H1 (cell line): ENCODE measurements at regions not wholly inside any gene's neighbourhood (a gene's known extent, or its start where the extent isn't known, plus 50 kb on each side); places are given as distances from the start of the nearest gene placed in this dataset.

Experiments used
- CTCF ChIA-PET: fragments of 300-600 bp; sonication (Branson Sonifier 250); formaldehyde crosslinking; loops from one replicate; lab custom pipeline; 2021; ENCODE audit not compliant: partially characterized antibody; lab: Charles Lee
- POLR2A ChIA-PET: fragments of 300-600 bp; sonication (Branson Sonifier 250); formaldehyde crosslinking; loops from one replicate; lab custom pipeline; 2021; ENCODE audit warnings: inconsistent platforms; ENCODE audit not compliant: partially characterized antibody; lab: Charles Lee
- DNase-seq, 2 experiments: peaks; one replicate each; pipeline versions ENCODE4 v3.0.0 to v3.0.0-alpha.2; 2010 to 2022; ENCODE audit warnings: low spot score in 2 of 2, low read depth in 1 of 2, mixed read lengths in 1 of 2
- FAIRE-seq: peaks from 2 replicates; lab custom pipeline; 2011; peaks lifted over from hg19 to GRCh38; lab: Jason Lieb, UNC
- H2AFZ ChIP-seq: 2 replicates; pipeline ENCODE4 v1.8.1; 2012; ENCODE audit warnings: low read length, inconsistent platforms
- H2AK5ac ChIP-seq: 2 replicates; pipeline ENCODE4 v1.6.1; 2013; ENCODE audit warnings: low read depth, low read length
- H2BK120ac ChIP-seq: replicated peaks from 2 replicates; pipeline ENCODE3; 2013; ENCODE audit warnings: low read depth, low read length, inconsistent platforms
- H2BK12ac ChIP-seq: 2 replicates; pipeline ENCODE4 v1.6.1; 2013; ENCODE audit warnings: low read depth, low read length
- H2BK15ac ChIP-seq: 2 replicates; pipeline ENCODE4 v1.6.1; 2013; ENCODE audit warnings: low read length
- H2BK20ac ChIP-seq: 2 replicates; pipeline ENCODE4 v1.6.1; 2013; ENCODE audit warnings: low read length
- H2BK5ac ChIP-seq: 2 replicates; pipeline ENCODE4 v1.6.1; 2013; ENCODE audit warnings: low read depth, low read length
- H3K14ac ChIP-seq: 2 replicates; pipeline ENCODE4 v1.6.1; 2013; ENCODE audit warnings: inconsistent platforms; ENCODE audit not compliant: insufficient read length
- H3K18ac ChIP-seq: 2 replicates; pipeline ENCODE4 v1.6.1; 2013; ENCODE audit warnings: low read length; ENCODE audit errors: extremely low read depth
- H3K23ac ChIP-seq: 2 replicates; pipeline ENCODE4 v1.6.1; 2013; ENCODE audit warnings: inconsistent platforms; ENCODE audit not compliant: insufficient read length
- H3K23me2 ChIP-seq: 2 replicates; pipeline ENCODE4 v1.6.1; 2013; ENCODE audit warnings: low read depth, low read length
- H3K27ac ChIP-seq: 2 replicates; pipeline ENCODE4 v1.6.1; 2011; ENCODE audit warnings: low read depth, low read length, inconsistent platforms
- H3K27me3 ChIP-seq, 4 experiments: replicated peaks in 1 of 4; 1 replicate in 1 of 4; 2 replicates in 3 of 4; pipeline versions ENCODE4 v1.6.1 to v1.8.1; 2011 to 2013; ENCODE audit warnings: low read length in 3 of 4, mild to moderate bottlenecking in 3 of 4, inconsistent platforms in 2 of 4, mixed read lengths in 2 of 4, moderate library complexity in 1 of 4; ENCODE audit not compliant: control insufficient read depth in 3 of 4, insufficient read depth in 3 of 4; ENCODE audit errors: extremely low read depth in 1 of 4
- H3K36me3 ChIP-seq, 4 experiments: 2 replicates each; pipeline versions ENCODE4 v1.6.1 to v1.8.1; 2011 to 2013; ENCODE audit warnings: mild to moderate bottlenecking in 4 of 4, low read length in 3 of 4, moderate library complexity in 2 of 4, control low read depth in 1 of 4, inconsistent platforms in 1 of 4; ENCODE audit not compliant: insufficient read depth in 4 of 4, control insufficient read depth in 2 of 4
- H3K4ac ChIP-seq: replicated peaks from 2 replicates; pipeline ENCODE3; 2013; ENCODE audit warnings: low read length, low read depth, mixed read lengths, inconsistent platforms; ENCODE audit not compliant: insufficient read length
- H3K4me1 ChIP-seq, 4 experiments: replicated peaks in 1 of 4; 1 replicate in 1 of 4; 2 replicates in 3 of 4; pipeline versions ENCODE4 v1.6.1 to v1.8.1; 2011 to 2013; ENCODE audit warnings: low read length in 3 of 4, inconsistent platforms in 2 of 4, mixed read lengths in 1 of 4; ENCODE audit not compliant: insufficient read depth in 4 of 4, control insufficient read depth in 3 of 4
- H3K4me2 ChIP-seq, 2 experiments: 2 replicates each; pipeline versions ENCODE4 v1.6.1 to v1.8.1; 2011 to 2013; ENCODE audit warnings: low read depth in 2 of 2, low read length in 2 of 2, control low read depth in 1 of 2, inconsistent platforms in 1 of 2, mild to moderate bottlenecking in 1 of 2; ENCODE audit not compliant: insufficient read depth in 1 of 2
- H3K4me3 ChIP-seq, 4 experiments: fragments of 200-600, 300-600 bp in 1 of 4; sonication (generic), shearing (Covaris generic), sonication (Bioruptor Twin) in 1 of 4; 2 replicates each; pipeline versions ENCODE4 v1.5.1 to v1.8.1; 2011 to 2016; ENCODE audit warnings: low read length in 4 of 4, low read depth in 3 of 4, control low read depth in 2 of 4, inconsistent platforms in 2 of 4, mild to moderate bottlenecking in 2 of 4, mixed read lengths in 1 of 4, moderate library complexity in 1 of 4; ENCODE audit not compliant: insufficient read depth in 2 of 4; ENCODE audit errors: extremely low read depth in 1 of 4
- H3K56ac ChIP-seq: replicated peaks from 2 replicates; pipeline ENCODE3; 2013; ENCODE audit warnings: low read depth, mild to moderate bottlenecking, mixed read lengths, low read length, inconsistent platforms; ENCODE audit not compliant: insufficient read length
- H3K79me1 ChIP-seq: 2 replicates; pipeline ENCODE4 v1.6.1; 2013; ENCODE audit warnings: low read depth, low read length, control low read depth
- H3K79me2 ChIP-seq, 2 experiments: 2 replicates each; pipeline versions ENCODE4 v1.6.1 to v1.8.1; 2012 to 2013; ENCODE audit warnings: low read length in 2 of 2, mild to moderate bottlenecking in 2 of 2, inconsistent platforms in 1 of 2; ENCODE audit not compliant: insufficient read depth in 2 of 2, control insufficient read depth in 1 of 2
- H3K9ac ChIP-seq, 4 experiments: replicated peaks in 1 of 4; 1 replicate in 1 of 4; 2 replicates in 3 of 4; pipeline versions ENCODE4 v1.6.1 to v1.8.1; 2011 to 2013; ENCODE audit warnings: low read depth in 3 of 4, low read length in 3 of 4, control low read depth in 2 of 4, mild to moderate bottlenecking in 2 of 4, moderate library complexity in 2 of 4, inconsistent platforms in 1 of 4; ENCODE audit errors: extremely low read depth in 1 of 4
- H3K9me3 ChIP-seq, 2 experiments: 2 replicates each; pipeline versions ENCODE4 v1.6.1 to v1.8.1; 2012 to 2013; ENCODE audit warnings: mild to moderate bottlenecking in 2 of 2, moderate library complexity in 2 of 2, control low read depth in 1 of 2, inconsistent platforms in 1 of 2, low read depth in 1 of 2, low read length in 1 of 2, mixed read lengths in 1 of 2; ENCODE audit not compliant: insufficient read depth in 2 of 2
- H4K20me1 ChIP-seq, 2 experiments: replicated peaks in 1 of 2; 2 replicates each; pipeline versions ENCODE3 to v1.8.1; 2011 to 2013; ENCODE audit warnings: inconsistent platforms in 2 of 2, low read length in 2 of 2, mild to moderate bottlenecking in 1 of 2; ENCODE audit not compliant: insufficient read depth in 2 of 2, control insufficient read depth in 1 of 2
- H4K5ac ChIP-seq: 2 replicates; pipeline ENCODE4 v1.6.1; 2013; ENCODE audit warnings: low read length, low read depth, mixed read lengths, inconsistent platforms; ENCODE audit not compliant: insufficient read length
- H4K8ac ChIP-seq: 2 replicates; pipeline ENCODE4 v1.8.0; 2013; ENCODE audit warnings: mild to moderate bottlenecking, moderate library complexity, low read length, inconsistent platforms; ENCODE audit not compliant: insufficient read depth; ENCODE audit errors: extremely low read depth
- H4K91ac ChIP-seq: replicated peaks from 2 replicates; pipeline ENCODE3; 2013; ENCODE audit warnings: low read length, mixed read lengths, inconsistent platforms; ENCODE audit not compliant: insufficient read length
- CEBPB ChIP-seq: IDR thresholded peaks from 2 replicates; pipeline ENCODE4 v1.6.1; 2012; ENCODE audit warnings: low read depth, low read length
- E2F6 ChIP-seq: IDR thresholded peaks from 2 replicates; pipeline ENCODE4 v1.6.1; 2012; ENCODE audit warnings: inconsistent platforms
- FOSL1 ChIP-seq: IDR thresholded peaks from 2 replicates; pipeline ENCODE4 v1.6.1; 2011; ENCODE audit warnings: mild to moderate bottlenecking, low read depth, low read length, moderate library complexity; ENCODE audit not compliant: insufficient read depth
- JUND ChIP-seq: IDR thresholded peaks from 2 replicates; pipeline ENCODE4 v1.6.1; 2011; ENCODE audit warnings: mild to moderate bottlenecking, improper control_type of control experiment, low read length
- KDM1A ChIP-seq: fragments of 200-600, 300-600 bp; sonication (generic); IDR thresholded peaks from 2 replicates; pipeline ENCODE4 v1.7.1; 2016; ENCODE audit warnings: mild to moderate bottlenecking, low read length, borderline replicate concordance
- KDM4A ChIP-seq: IDR thresholded peaks from one replicate; pipeline ENCODE4 v1.7.1; 2012; ENCODE audit warnings: low read depth, mild to moderate bottlenecking, moderate library complexity, low read length, inconsistent platforms; ENCODE audit not compliant: severe bottlenecking
- KDM5A ChIP-seq: fragments of 200-600 bp; IDR thresholded peaks from 2 replicates; pipeline ENCODE4 v1.7.1; 2012; ENCODE audit warnings: mild to moderate bottlenecking, low read length, inconsistent platforms, mixed read lengths
- RFX5 ChIP-seq: IDR thresholded peaks from 2 replicates; pipeline ENCODE4 v1.6.1; 2011; ENCODE audit warnings: low read depth, low read length, improper control_type of control experiment, borderline replicate concordance
- RXRA ChIP-seq: IDR thresholded peaks from 2 replicates; pipeline ENCODE4 v1.6.1; 2011; ENCODE audit warnings: low read depth, mild to moderate bottlenecking, low read length, moderate library complexity; ENCODE audit not compliant: insufficient read depth
- SAP30 ChIP-seq: fragments of 300-600 bp; sonication (generic); IDR thresholded peaks from 2 replicates; pipeline ENCODE4 v1.7.1; 2012; ENCODE audit warnings: low read length, moderate library complexity, mild to moderate bottlenecking, inconsistent platforms; ENCODE audit not compliant: insufficient read depth, insufficient replicate concordance
- SIN3A ChIP-seq, 2 experiments: IDR thresholded peaks in 1 of 2; conservative IDR thresholded peaks in 1 of 2; 2 replicates each; pipeline ENCODE4 v1.6.1; 2011 to 2012; ENCODE audit warnings: low read length in 2 of 2, improper control_type of control experiment in 1 of 2, low read depth in 1 of 2, mild to moderate bottlenecking in 1 of 2
- WGBS, 2 experiments: shearing (Covaris generic) in 1 of 2; methylation state at CpG; one replicate each; pipeline versions ENCODE4 v1.1.6 to v1.1.7; 2013 to 2015; ENCODE audit warnings: low lambda C conversion rate in 2 of 2, mixed read lengths in 2 of 2, inconsistent platforms in 1 of 2, low coverage in 1 of 2, missing lambda C conversion rate in 1 of 2; ENCODE audit not compliant: insufficient replicate concordance in 2 of 2, insufficient coverage in 1 of 2, insufficient read length in 1 of 2; ENCODE audit errors: extremely low coverage in 1 of 2, missing lambda C conversion rate in 1 of 2; 5-methylcytosine and 5-hydroxymethylcytosine counted together

GRCh38 chr20:16191496-16191895 is 381.8 kb downstream of the KIF16B start:
- Histone ChIP-seq H2BK20ac (no peak overlapping the region), H2BK5ac (no peak overlapping the region), H4K8ac (no peak overlapping the region), H3K4me2 (no peak overlapping the region), H3K27me3 (no peaks in the 10 kb centered on the region), H3K9ac (no peak overlapping the region), H4K5ac (no peak overlapping the region), H3K36me3 (no peaks in the 10 kb centered on the region; a peak in 1 of 8 replicates), H3K4ac (no peak overlapping the region), H2AK5ac (no peak overlapping the region), H3K4me3 (no peak overlapping the region), H4K91ac (no peak overlapping the region), H3K18ac (no peak overlapping the region), H3K23me2 (no peaks in the 10 kb centered on the region; the same call in 1 of the 2 replicates), H3K27ac (no peak overlapping the region), H3K79me2 (no peaks in the 10 kb centered on the region), H4K20me1 (peaks cover 0 to 6% of the 10 kb centered on the region in 2 experiments), H2BK120ac (no peak overlapping the region), H3K79me1 (no peaks in the 10 kb centered on the region), H3K4me1 (no peaks in the 10 kb centered on the region), H2BK12ac (no peak overlapping the region), H3K14ac (no peak overlapping the region), H3K23ac (no peak overlapping the region), H2AFZ (no peak overlapping the region), H2BK15ac (no peak overlapping the region), H3K56ac (no peak overlapping the region), H3K9me3 (peaks cover 11 to 17% of the 10 kb centered on the region in 2 experiments)
- 94% methylated on average over 2 of the region's 2 CpGs; no CpG with 5 or more reads in 1 of the 2 experiments for WGBS, 2 experiments
- ChIA-PET CTCF (interaction anchor here (0.9 kb wide), 1 partner anchor 19 kb away, joined by 3 read pairs; no protein-coding TSS in a partner anchor), POLR2A (no interaction called here)
- TF ChIP-seq RXRA (no peak), FOSL1 (no peak), RFX5 (no peak), KDM1A (no peak), SIN3A (conservative IDR thresholded peaks at IDR 0.05 in 1 of 2, IDR thresholded peaks at IDR 0.05 in 1 of 2; ENCODE audit: low read depth in 1 of 2, low read length in 2 of 2) (no peak), CEBPB (no peak), JUND (no peak), KDM4A (no peak), SAP30 (no peak), E2F6 (no peak), KDM5A (no peak)
- DNase-seq (no peak), FAIRE-seq (no peak)
